H1 (cell line): ENCODE measurements at regions not wholly inside any gene's neighbourhood (a gene's known extent, or its start where the extent isn't known, plus 50 kb on each side); places are given as distances from the start of the nearest gene placed in this dataset.

Source experiments
- CEBPB ChIP-seq: IDR thresholded peaks from 2 replicates; pipeline ENCODE4 v1.6.1; 2012; ENCODE audit warnings: low read depth, low read length
- TAF1 ChIP-seq: IDR thresholded peaks from 2 replicates; pipeline ENCODE4 v1.6.1; 2011; ENCODE audit warnings: mild to moderate bottlenecking, low read depth, low read length
- TF ChIP-seq, protein P1 (sequence below), 3 experiments: IDR thresholded peaks; 1 replicate in 2 of 3; 2 replicates in 1 of 3; pipeline versions ENCODE4 v1.5.1 to v1.6.1; 2011; ENCODE audit warnings: low read length in 3 of 3, mild to moderate bottlenecking in 3 of 3, inconsistent platforms in 2 of 3, low read depth in 1 of 3, moderate library complexity in 1 of 3; ENCODE audit not compliant: insufficient read depth in 1 of 3; ENCODE audit errors: control extremely low read depth in 1 of 3

GRCh38 chr5:60522292-60522905 lies 177.6 kb downstream of the DEPDC1B start:
- TF ChIP-seq TAF1, result no peak
- no peak for TF ChIP-seq CEBPB
- TF ChIP-seq, protein P1, sequence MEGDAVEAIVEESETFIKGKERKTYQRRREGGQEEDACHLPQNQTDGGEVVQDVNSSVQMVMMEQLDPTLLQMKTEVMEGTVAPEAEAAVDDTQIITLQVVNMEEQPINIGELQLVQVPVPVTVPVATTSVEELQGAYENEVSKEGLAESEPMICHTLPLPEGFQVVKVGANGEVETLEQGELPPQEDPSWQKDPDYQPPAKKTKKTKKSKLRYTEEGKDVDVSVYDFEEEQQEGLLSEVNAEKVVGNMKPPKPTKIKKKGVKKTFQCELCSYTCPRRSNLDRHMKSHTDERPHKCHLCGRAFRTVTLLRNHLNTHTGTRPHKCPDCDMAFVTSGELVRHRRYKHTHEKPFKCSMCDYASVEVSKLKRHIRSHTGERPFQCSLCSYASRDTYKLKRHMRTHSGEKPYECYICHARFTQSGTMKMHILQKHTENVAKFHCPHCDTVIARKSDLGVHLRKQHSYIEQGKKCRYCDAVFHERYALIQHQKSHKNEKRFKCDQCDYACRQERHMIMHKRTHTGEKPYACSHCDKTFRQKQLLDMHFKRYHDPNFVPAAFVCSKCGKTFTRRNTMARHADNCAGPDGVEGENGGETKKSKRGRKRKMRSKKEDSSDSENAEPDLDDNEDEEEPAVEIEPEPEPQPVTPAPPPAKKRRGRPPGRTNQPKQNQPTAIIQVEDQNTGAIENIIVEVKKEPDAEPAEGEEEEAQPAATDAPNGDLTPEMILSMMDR (IDR thresholded peaks at IDR 0.05; ENCODE audit: control extremely low read depth in 1 of 3, insufficient read depth in 1 of 3, low read depth in 1 of 3, low read length in 3 of 3), result no peak
